GM19455 (cell line): ENCODE measurements at regions not wholly inside any gene's neighbourhood (a gene's known extent, or its start where the extent isn't known, plus 50 kb on each side); places are given as distances from the start of the nearest gene placed in this dataset.
"Not testable (repeated sequence)": the region's sequence is repeated elsewhere in the genome, so short reads cannot be mapped to it uniquely, and the experiment has no call there.

ENCODE experiments used
- ATAC-seq: cut with Tn5 transposase; IDR thresholded peaks from one replicate; pipeline ENCODE4 v1.9.1; 2021; ENCODE audit not compliant: unreplicated experiment

- no peak for ATAC-seq
Observed at GRCh38 chr1:58966917-58967740, 183.3 kb upstream of the JUN start.

GRCh38 chr1:58968360-58968952, 184.6 kb upstream of the JUN start:
- ATAC-seq, result peak; percentile 93

DNA sequence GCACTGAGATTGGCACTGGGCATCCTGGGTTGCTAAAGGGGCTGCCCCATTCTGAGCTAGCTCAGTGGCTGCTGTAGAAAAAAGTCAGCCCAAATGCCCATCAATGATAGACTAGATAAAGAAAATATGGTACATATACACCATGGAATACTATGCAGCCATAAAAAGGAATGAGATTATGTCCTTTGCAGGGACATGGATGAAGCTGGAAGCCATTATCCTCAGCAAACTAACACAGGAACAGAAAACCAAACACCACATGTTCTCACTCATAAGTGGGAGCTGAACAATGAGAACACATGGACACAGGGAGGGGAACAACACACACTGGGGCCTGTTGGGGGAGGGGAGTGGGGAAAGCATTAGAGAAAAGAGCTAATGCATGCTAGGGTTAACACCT, 185.3 kb upstream of the JUN start:
- ATAC-seq, result not testable (repeated sequence)

- ATAC-seq, result no peak
Observed at GRCh38 chr1:58971629-58972140, 187.8 kb upstream of the JUN start.

DNA sequence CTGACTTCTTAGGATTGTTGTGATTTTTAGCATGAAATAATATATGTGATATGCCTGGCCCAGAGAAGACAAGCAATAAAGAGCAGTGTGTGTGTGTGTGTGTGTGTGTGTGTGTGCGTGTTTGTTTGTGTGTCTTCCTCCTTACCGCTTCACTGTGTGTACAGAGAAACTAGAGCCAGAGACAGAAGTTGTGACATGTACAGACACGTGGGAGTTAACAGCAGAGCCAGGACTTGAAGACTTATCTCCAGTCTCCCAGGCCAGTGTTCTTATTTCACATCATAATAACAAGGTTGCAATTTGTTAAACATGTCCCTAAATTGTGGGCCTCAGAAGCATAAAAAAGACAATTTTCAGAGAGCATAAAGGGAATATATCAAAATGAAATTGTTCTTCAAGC, 192.0 kb upstream of the JUN start:
- no peak for ATAC-seq

DNA sequence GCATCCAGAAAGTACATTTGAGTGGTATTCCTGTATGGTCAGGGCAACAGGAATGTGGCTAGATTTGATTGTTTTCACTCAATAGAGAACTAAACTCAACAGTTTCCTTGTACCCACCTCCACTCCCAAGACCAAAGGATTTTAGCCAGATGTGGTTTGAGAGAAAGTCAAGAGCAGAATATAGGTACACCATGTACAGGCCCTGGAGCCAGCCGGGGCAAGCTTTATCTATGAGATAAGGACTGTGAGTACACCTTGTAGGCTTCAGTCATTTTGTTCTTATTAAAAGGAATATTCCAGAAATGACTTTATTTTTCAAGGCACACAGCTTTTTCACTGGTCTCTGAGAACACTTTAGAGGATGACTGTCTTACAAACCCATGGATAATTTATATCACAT, 192.4 kb upstream of the JUN start:
- no peak for ATAC-seq

GRCh38 chr1:58977598-58977997, 193.8 kb upstream of the JUN start:
- no peak for ATAC-seq

DNA sequence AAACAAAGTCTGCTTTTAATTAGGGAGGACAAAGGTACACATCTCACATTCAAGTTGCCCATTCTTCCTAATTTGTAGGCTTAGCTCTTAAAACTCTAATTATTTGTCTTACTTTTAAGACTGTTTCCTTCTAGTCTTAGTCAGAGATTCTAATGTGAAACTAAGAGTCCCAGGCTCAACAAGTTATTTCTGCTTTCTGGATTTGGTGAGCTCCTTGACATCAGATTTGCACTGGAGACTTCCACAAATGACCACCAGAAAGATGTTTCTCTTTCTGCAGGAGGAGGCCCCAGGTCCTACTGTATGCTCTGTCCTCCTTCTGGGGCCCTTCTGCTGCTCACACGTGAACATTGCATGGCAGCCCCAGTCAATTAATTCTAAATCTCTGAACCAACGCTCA, 194.2 kb upstream of the JUN start:
- ATAC-seq, result no peak

DNA sequence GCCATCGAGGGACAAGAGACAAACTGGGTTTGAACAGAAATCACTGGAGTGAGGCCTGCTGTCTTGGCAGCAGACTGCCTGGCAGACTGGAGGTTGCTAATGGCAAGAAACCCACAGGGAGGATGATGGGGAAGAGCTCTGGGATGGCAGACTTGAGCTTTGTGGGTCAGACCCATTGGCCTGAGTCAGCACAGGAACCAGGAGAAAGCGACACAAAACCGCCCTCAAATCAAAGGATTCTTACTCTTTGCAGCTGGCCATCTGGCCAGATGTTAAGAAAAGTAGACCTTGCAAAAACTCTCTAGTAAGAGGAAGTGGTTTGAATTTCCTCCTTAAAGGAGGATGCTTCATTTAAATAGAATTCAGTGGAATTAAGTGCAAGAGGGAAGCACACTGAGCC, 195.2 kb upstream of the JUN start:
- no peak for ATAC-seq

DNA sequence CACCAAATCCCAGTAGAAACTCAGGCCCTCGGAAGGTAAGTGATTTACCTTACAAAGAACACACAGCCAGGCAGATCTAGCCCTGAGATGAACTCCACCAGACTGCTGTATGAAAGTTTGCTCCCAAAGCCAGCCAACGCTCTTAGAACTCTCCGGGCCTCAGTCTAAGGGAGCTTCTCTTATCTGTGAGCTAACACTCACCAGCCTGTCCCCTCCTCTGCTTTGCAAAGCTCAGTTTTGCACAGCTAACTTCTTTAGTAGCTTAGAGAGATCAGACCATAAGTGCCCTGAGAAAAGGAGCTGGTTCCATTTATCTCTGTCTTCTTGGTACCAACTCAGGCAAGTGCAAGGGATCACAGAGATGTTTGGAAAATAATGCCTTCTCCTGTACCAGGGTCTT, 195.8 kb upstream of the JUN start:
- ATAC-seq, result no peak

- ATAC-seq, result no peak
Observed at GRCh38 chr1:58981392-58981791, 197.5 kb upstream of the JUN start.

GRCh38 chr1:58982259-58982998, 198.6 kb upstream of the JUN start:
- no peak for ATAC-seq

DNA sequence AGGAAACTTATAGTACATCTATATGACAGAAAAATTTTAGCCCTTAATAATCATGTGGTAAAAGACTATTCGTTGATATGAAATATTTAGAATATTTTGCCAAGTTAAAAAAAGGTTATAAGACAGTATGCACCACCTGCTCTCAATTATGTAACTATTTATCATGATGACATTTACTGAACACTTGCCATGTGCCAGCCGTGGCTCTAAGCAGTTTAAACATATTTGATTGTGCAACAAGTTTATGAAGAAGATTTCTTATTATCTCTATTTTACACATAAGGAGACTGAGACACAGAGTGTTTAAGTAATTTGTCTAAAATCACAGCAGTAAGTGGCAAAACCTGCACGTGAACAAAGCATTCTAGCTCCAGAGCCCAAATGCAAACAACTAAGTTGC, 199.3 kb upstream of the JUN start:
- ATAC-seq, result no peak

DNA sequence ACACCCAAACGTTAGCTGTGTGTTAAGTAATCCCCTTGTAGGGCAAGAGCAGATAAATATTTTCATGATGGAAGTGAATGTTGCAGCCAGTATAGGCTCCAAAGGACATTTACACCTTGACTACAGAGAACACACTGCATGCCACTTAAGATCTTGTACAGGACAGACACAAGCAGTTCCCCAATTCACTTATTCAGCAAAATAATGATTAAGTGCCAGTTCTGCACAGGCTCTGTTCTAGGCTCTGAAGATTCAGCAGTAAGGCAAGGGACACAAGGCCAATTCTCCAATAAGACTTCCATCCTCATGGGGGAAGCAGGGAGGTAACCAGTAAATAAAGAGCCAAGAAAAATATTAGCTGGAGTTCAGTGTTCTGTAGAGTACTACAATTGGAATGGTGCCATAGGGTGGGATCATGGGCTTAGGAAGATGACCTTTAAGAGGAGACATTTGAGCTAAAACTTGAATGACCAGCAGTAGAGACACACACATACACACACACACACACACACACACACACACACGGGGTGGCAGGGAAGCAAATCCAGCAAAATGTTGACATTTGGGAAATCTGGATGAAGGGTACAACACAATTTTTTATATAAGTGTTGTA, 199.9 kb upstream of the JUN start:
- no peak for ATAC-seq

- ATAC-seq, result no peak
Observed at GRCh38 chr1:58986996-58987767, 203.3 kb upstream of the JUN start.

DNA sequence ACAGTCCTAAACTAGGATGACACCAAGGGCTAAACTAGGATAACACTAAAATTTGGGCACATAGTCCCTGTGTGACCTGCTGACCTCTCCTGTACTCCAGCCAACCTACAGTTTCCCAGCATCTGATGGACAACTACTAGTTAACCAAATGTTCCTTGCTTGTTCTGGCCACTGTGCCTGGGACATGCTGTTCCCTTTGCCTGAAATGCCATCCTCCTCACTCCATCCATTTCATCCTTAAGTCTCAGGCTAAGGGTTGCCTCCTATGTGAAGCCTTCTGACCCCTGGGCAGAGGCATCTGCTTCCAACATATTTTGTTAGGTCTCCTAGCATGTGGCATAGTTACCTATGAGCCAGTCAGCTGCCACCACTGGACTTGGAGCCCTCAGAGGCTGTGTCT, 204.9 kb upstream of the JUN start:
- ATAC-seq, result no peak

GRCh38 chr1:58989845-58990244, 206.0 kb upstream of the JUN start:
- no peak for ATAC-seq

DNA sequence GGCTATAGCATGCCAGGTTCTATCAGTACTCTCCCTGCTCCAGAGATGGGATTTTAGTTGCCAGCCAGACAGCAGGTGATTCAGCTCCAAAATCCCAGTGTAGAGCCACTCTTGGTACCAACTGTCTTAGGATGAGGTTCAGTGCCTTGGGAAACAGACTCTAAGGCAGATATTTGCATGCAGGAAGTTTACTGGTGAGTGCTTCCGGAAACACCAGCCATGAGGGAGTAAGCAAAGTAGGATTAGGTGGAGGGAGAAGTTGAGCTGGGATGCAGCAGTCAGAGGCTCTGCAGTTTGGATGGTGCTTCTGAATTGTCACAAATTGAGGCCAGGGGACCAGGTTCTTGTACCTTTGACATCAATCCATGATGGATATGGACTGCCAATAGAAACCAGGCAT, 207.5 kb upstream of the JUN start:
- no peak for ATAC-seq

GRCh38 chr1:58992643-58993042, 208.8 kb upstream of the JUN start:
- ATAC-seq, result no peak

DNA sequence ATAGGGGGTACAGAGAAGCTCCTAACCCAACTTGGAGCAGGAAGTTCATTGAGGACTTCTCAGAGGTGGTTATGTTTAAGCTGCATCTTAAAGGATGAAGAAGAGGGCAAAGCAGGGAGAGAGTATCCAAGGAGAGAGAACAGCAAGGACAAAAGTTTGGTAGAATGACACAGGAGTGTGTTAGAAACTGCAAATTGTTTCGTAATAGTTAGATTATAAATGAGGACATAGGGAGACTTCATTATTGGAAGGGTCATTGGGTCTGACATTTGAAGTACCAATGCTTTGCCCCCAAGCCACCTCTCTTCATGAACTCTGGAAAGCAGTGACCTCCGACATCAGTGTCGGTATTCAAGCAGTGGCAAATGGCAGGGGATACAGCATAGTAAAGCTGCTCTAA, 209.6 kb upstream of the JUN start:
- no peak for ATAC-seq

DNA sequence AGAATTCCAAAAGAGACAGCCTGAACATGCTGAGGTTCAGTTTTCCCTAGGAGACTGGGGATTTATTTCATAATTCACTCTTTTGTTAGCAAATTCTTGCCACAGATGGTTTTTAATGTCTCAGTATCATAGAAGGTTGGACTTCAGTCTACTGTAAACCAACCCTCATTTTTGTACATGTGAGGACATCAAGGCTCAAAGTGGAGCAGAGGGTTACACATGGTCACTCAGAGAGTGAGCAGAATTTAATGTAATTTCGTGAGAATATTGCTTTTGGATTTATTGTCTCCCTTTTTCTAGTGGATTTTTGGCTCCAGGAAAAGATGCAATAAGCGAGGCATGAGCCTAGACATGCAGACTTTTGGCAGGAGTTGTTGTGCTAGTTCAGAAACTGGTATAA, 210.8 kb upstream of the JUN start:
- no peak for ATAC-seq
